HepG2 (cell line): ENCODE measurements at regions not wholly inside any gene's neighbourhood (a gene's known extent, or its start where the extent isn't known, plus 50 kb on each side); places are given as distances from the start of the nearest gene placed in this dataset.

Experiments used
- ATAC-seq: fragments of 200-7000 bp; cut with Tn5 transposase; 3 replicates; pipeline ENCODE4 v1.9.1; 2020; ENCODE audit warnings: mild to moderate bottlenecking, moderate library complexity
- BruUV-seq: library from RNA; stranded (reverse); fragments of 400-500 nt; replicated peaks from 2 replicates; lab custom pipeline; 2021; lab: Mats Ljungman, UMichigan
- CTCF ChIA-PET: fragments of 300-600 bp; formaldehyde crosslinking; extraction: SDS; loops from one replicate; lab custom pipeline; 2021; ENCODE audit warnings: low total read pairs, inconsistent platforms, low intra/inter-chr PET ratio; lab: Yijun Ruan, JAX
- POLR2A ChIA-PET: fragments of 350-600 bp; sonication (Branson Sonifier 250); formaldehyde crosslinking; loops from one replicate; lab custom pipeline; 2020; ENCODE audit warnings: antibody characterized with exemption, inconsistent platforms; lab: Yijun Ruan, JAX
- DNase-seq: peaks from one replicate; pipeline ENCODE4 v3.0.0-alpha.2; 2015; ENCODE audit warnings: low spot score
- FAIRE-seq: peaks from 3 replicates; lab custom pipeline; 2011; peaks lifted over from hg19 to GRCh38; lab: Jason Lieb, UNC
- H2AFZ ChIP-seq: one replicate; pipeline ENCODE4 v1.6.1; 2011; ENCODE audit warnings: low read length, inconsistent platforms
- H3K27ac ChIP-seq: fragments of 300-600 bp; 3 replicates; pipeline ENCODE4 v1.8.0; 2011; ENCODE audit warnings: mixed run types, mild to moderate bottlenecking, mixed read lengths, low read length, inconsistent platforms; ENCODE audit not compliant: insufficient read depth; ENCODE audit errors: extremely low read length
- H3K27me3 ChIP-seq, 2 experiments: fragments of 200-600 bp in 1 of 2; 2 replicates in 1 of 2; 3 replicates in 1 of 2; pipeline versions ENCODE4 v1.6.0 to v1.8.0; 2011; ENCODE audit warnings: low read length in 2 of 2, mild to moderate bottlenecking in 2 of 2, moderate library complexity in 2 of 2, inconsistent platforms in 1 of 2; ENCODE audit not compliant: insufficient read depth in 2 of 2, control insufficient read depth in 1 of 2
- H3K36me3 ChIP-seq, 2 experiments: fragments of 200-600 bp in 1 of 2; replicated peaks in 1 of 2; 2 replicates in 1 of 2; 3 replicates in 1 of 2; pipeline versions ENCODE4 v1.5.1 to v1.8.0; 2011; ENCODE audit warnings: low read length in 2 of 2, inconsistent platforms in 1 of 2; ENCODE audit not compliant: insufficient read depth in 2 of 2, control insufficient read depth in 1 of 2
- H3K4me1 ChIP-seq: 2 replicates; pipeline ENCODE4 v1.5.1; 2012; ENCODE audit warnings: low read length, inconsistent platforms; ENCODE audit not compliant: insufficient read depth
- H3K4me2 ChIP-seq: 2 replicates; pipeline ENCODE4 v1.6.0; 2011; ENCODE audit warnings: low read depth, low read length, inconsistent platforms
- H3K4me3 ChIP-seq, 3 experiments: fragments of 200-600 bp in 1 of 3; sonication (generic), shearing (Covaris generic) in 1 of 3; replicated peaks in 1 of 3; 2 replicates each; pipeline ENCODE4 v1.5.1; 2011 to 2016; ENCODE audit warnings: low read length in 3 of 3, inconsistent platforms in 2 of 3, low read depth in 2 of 3, mild to moderate bottlenecking in 2 of 3, control low read depth in 1 of 3, mixed read lengths in 1 of 3; ENCODE audit not compliant: insufficient read depth in 1 of 3
- H3K79me2 ChIP-seq: one replicate; pipeline ENCODE4 v1.6.1; 2011; ENCODE audit warnings: low read length, inconsistent platforms; ENCODE audit not compliant: insufficient read depth
- H3K9ac ChIP-seq: 2 replicates; pipeline ENCODE4 v1.6.0; 2011; ENCODE audit warnings: mild to moderate bottlenecking, low read depth, low read length, inconsistent platforms; ENCODE audit not compliant: insufficient read depth
- H3K9me3 ChIP-seq: 2 replicates; pipeline ENCODE4 v1.5.1; 2012; ENCODE audit warnings: mild to moderate bottlenecking, low read length
- H4K20me1 ChIP-seq: 2 replicates; pipeline ENCODE4 v1.6.0; 2011; ENCODE audit warnings: inconsistent platforms, mild to moderate bottlenecking, low read length, moderate library complexity; ENCODE audit not compliant: insufficient read depth
- ATF3 ChIP-seq: sonication (generic); formaldehyde crosslinking; IDR thresholded peaks from 2 replicates; pipeline ENCODE4 v1.4.0; 2020; ENCODE audit warnings: missing genetic modification reagents
- CREBL2 ChIP-seq: sonication (generic); formaldehyde crosslinking; IDR thresholded peaks from 2 replicates; pipeline ENCODE4 v1.8.1; 2023; ENCODE audit warnings: missing genetic modification reagents, mild to moderate bottlenecking, borderline replicate concordance
- FOXK2 ChIP-seq: fragments of 450-650 bp; IDR thresholded peaks from 2 replicates; pipeline ENCODE4 v1.6.1; 2016
- KLF12 ChIP-seq: sonication (generic); formaldehyde crosslinking; IDR thresholded peaks from 2 replicates; pipeline ENCODE4 v1.4.0; 2020; ENCODE audit warnings: missing genetic modification reagents, borderline replicate concordance
- MATR3 ChIP-seq: sonication (generic); formaldehyde crosslinking; IDR thresholded peaks from 2 replicates; pipeline ENCODE4 v1.4.0; 2020; ENCODE audit warnings: missing genetic modification reagents
- NBN ChIP-seq: fragments of 450-650 bp; conservative IDR thresholded peaks from 2 replicates; pipeline ENCODE4 v1.6.1; 2017
- REPIN1 ChIP-seq: sonication (generic); formaldehyde crosslinking; IDR thresholded peaks from 2 replicates; pipeline ENCODE4 v1.8.0; 2022; ENCODE audit warnings: missing genetic modification reagents, low read depth, mild to moderate bottlenecking, borderline replicate concordance
- SETDB1 ChIP-seq: sonication (generic); formaldehyde crosslinking; IDR thresholded peaks from 2 replicates; pipeline ENCODE4 v1.5.1; 2020; ENCODE audit warnings: missing genetic modification reagents, mild to moderate bottlenecking, borderline replicate concordance
- SKI ChIP-seq: fragments of 450-650 bp; IDR thresholded peaks from one replicate; pipeline ENCODE4 v1.6.1; 2018; ENCODE audit warnings: mild to moderate bottlenecking; ENCODE audit not compliant: partially characterized antibody
- SMC3 ChIP-seq: IDR thresholded peaks from 2 replicates; pipeline ENCODE4 v1.6.1; 2011; ENCODE audit warnings: low read length, improper control_type of control experiment
- ZNF3 ChIP-seq: IDR thresholded peaks from 2 replicates; pipeline ENCODE4 v1.7.0; 2017; ENCODE audit warnings: inconsistent platforms
- ZNF318 ChIP-seq: sonication (generic); formaldehyde crosslinking; IDR thresholded peaks from 2 replicates; pipeline ENCODE4 v1.4.0; 2020; ENCODE audit warnings: mild to moderate bottlenecking, missing genetic modification reagents
- ZNF432 ChIP-seq: sonication (generic); formaldehyde crosslinking; IDR thresholded peaks from 2 replicates; pipeline ENCODE4 v1.5.0; 2020; ENCODE audit warnings: missing genetic modification reagents, mild to moderate bottlenecking, borderline replicate concordance
- ZNF484 ChIP-seq: sonication (generic); formaldehyde crosslinking; IDR thresholded peaks from 2 replicates; pipeline ENCODE4 v1.5.1; 2020; ENCODE audit warnings: mild to moderate bottlenecking, low read depth, missing genetic modification reagents, borderline replicate concordance
- ZNF710 ChIP-seq: sonication (generic); formaldehyde crosslinking; IDR thresholded peaks from 2 replicates; pipeline ENCODE4 v1.5.0; 2020; ENCODE audit warnings: mild to moderate bottlenecking, missing genetic modification reagents, borderline replicate concordance
- ZNF841 ChIP-seq: sonication (generic); formaldehyde crosslinking; IDR thresholded peaks from 2 replicates; pipeline ENCODE4 v1.8.1; 2023; ENCODE audit warnings: missing genetic modification reagents, borderline replicate concordance
- WGBS: methylation state at CpG from one replicate; pipeline ENCODE4 v1.1.6; 2017; ENCODE audit warnings: low lambda C conversion rate; 5-methylcytosine and 5-hydroxymethylcytosine counted together
- in situ Hi-C: cut with HindIII; loops from 2 replicates; pipeline ENCODE4 v1.10.0; 2017; ENCODE audit warnings: low pct_unique_long_range_greater_than_20kb; ENCODE audit not compliant: extremely low pct_ligation_motif_present
- intact Hi-C: fragments of 100-400 bp; cut with micrococcal nuclease; formaldehyde crosslinking; loops from one replicate; pipeline ENCODE4 v1.10.0; 2022; ENCODE audit not compliant: unreplicated experiment

GRCh38 chr9:135324329-135324728, 155.3 kb upstream of the PPP1R26 start:
- no peak overlapping the region for H3K27ac ChIP-seq
- no peaks in the 10 kb centered on the region for H3K9me3 ChIP-seq
- no peak for DNase-seq
- ChIA-PET CTCF (no interaction called here), POLR2A (no interaction called here)
- no peak for ATAC-seq
- no peak overlapping the region for H2AFZ ChIP-seq
- H4K20me1 ChIP-seq, result no peaks in the 10 kb centered on the region
- no peak for FAIRE-seq
- H3K4me2 ChIP-seq, result no peak overlapping the region
- peaks cover 2 to 27% of the 10 kb centered on the region in 2 experiments; a peak in 3 of 5 replicates for H3K27me3 ChIP-seq
- 0% methylated on average over 5 of the region's 6 CpGs for WGBS
- in situ Hi-C loops (no loop called here), intact Hi-C loops (no loop called here)
- no peak overlapping the region for H3K4me3 ChIP-seq
- H3K4me1 ChIP-seq, result no peaks in the 10 kb centered on the region
- H3K9ac ChIP-seq, result no peak overlapping the region
- H3K79me2 ChIP-seq, result no peaks in the 10 kb centered on the region
- no TSS peak for BruUV-seq
- H3K36me3 ChIP-seq, result no peaks in the 10 kb centered on the region
- TF ChIP-seq SKI (no peak), FOXK2 (no peak), ZNF318 (no peak), SETDB1 (CRISPR knock-in tag) (no peak), SMC3 (no peak), REPIN1 (no peak), ZNF3 (CRISPR knock-in tag) (no peak), KLF12 (no peak), ATF3 (CRISPR knock-in tag) (no peak), CREBL2 (CRISPR knock-in tag) (no peak), ZNF484 (CRISPR knock-in tag) (no peak), ZNF841 (no peak), ZNF432 (no peak), NBN (no peak), ZNF710 (no peak), MATR3 (no peak)
